ENCODE measurements at regions not wholly inside any gene's neighbourhood (a gene's known extent, or its start where the extent isn't known, plus 50 kb on each side); places are given as distances from the start of the nearest gene placed in this dataset.

GRCh38 chrX:144253356-144253755, 369.5 kb downstream of the UBE2NL start:
- no peak for TF ChIP-seq EP300 (IDR thresholded peaks at IDR 0.05)
- no peak for TF ChIP-seq CTCF (IDR thresholded peaks at IDR 0.05)
- no peak for TF ChIP-seq POLR2AphosphoS5 (IDR thresholded peaks at IDR 0.05)
- TF ChIP-seq POLR2A (IDR thresholded peaks at IDR 0.05) = no peak

Measured in upper lobe of left lung (tissue), 4 donors.